ENCODE measurements at regions not wholly inside any gene's neighbourhood (a gene's known extent, or its start where the extent isn't known, plus 50 kb on each side); places are given as distances from the start of the nearest gene placed in this dataset.

DNA sequence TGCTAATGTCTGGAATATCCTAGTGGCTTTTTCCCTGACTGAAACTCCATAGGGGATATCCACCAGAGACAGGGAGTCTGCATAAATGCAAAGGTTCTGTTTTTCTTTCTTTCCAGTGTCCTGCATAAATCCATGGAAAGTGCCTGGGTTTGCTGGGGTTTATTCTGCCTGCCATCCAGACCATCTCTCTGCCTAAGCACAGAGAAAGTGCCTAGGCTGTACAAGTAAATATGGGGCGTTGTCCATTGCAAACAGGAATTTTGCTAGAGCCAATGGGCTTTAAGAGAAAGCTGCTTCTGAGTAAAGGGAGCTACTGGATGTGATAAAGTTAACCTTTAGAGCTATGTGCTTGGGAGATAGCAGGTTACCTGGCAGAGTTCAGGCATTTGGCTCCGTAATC lies 407.5 kb downstream of the AGTPBP1 start:
- no peak for TF ChIP-seq POLR2A (IDR thresholded peaks at IDR 0.05)
- TF ChIP-seq, protein P1, sequence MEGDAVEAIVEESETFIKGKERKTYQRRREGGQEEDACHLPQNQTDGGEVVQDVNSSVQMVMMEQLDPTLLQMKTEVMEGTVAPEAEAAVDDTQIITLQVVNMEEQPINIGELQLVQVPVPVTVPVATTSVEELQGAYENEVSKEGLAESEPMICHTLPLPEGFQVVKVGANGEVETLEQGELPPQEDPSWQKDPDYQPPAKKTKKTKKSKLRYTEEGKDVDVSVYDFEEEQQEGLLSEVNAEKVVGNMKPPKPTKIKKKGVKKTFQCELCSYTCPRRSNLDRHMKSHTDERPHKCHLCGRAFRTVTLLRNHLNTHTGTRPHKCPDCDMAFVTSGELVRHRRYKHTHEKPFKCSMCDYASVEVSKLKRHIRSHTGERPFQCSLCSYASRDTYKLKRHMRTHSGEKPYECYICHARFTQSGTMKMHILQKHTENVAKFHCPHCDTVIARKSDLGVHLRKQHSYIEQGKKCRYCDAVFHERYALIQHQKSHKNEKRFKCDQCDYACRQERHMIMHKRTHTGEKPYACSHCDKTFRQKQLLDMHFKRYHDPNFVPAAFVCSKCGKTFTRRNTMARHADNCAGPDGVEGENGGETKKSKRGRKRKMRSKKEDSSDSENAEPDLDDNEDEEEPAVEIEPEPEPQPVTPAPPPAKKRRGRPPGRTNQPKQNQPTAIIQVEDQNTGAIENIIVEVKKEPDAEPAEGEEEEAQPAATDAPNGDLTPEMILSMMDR (IDR thresholded peaks at IDR 0.05), result no peak
